GM18517 (cell line): ENCODE measurements at regions not wholly inside any gene's neighbourhood (a gene's known extent, or its start where the extent isn't known, plus 50 kb on each side); places are given as distances from the start of the nearest gene placed in this dataset.
"Not testable (repeated sequence)": the region's sequence is repeated elsewhere in the genome, so short reads cannot be mapped to it uniquely, and the experiment has no call there.

ENCODE experiments used
- ATAC-seq: cut with Tn5 transposase; IDR thresholded peaks from one replicate; pipeline ENCODE4 v1.9.1; 2021; ENCODE audit warnings: mild to moderate bottlenecking, moderate library complexity; ENCODE audit not compliant: unreplicated experiment

DNA sequence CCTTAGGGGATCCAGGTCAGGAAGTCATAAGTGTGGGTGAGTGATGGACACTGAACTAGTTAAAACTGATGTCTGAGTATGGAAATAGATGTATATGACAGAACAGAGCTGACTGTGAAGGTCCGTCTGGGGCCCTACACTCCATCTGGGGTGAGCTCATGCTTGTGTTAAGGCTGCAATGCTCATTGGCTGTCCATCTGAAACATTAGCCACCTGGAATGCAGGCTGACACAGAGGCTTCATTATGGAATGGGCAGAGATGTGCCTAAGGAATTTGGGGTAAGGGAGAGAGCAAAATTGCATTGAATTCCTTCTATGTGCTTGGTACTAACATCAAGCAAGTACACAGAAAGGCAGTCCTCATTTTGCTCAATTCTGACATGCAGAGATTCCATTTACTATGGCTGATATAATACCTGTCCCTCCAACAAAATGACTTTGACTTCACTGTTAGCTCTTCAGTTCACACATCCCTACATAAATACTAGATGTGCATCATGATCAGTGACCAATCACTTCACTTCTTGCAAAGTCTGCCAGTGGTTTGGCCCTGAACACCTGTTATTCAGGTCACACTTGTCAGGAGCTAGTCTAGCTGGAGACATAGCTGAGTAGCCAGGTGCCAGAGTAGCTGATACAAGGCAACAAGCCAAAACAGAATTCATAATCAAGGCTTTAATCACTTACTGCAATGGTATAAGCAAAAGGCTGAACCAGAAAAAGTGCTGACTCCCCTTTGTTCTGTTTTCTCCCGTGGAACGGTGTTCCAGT, 128.9 kb upstream of the VWC2 start:
- ATAC-seq: no peak

DNA sequence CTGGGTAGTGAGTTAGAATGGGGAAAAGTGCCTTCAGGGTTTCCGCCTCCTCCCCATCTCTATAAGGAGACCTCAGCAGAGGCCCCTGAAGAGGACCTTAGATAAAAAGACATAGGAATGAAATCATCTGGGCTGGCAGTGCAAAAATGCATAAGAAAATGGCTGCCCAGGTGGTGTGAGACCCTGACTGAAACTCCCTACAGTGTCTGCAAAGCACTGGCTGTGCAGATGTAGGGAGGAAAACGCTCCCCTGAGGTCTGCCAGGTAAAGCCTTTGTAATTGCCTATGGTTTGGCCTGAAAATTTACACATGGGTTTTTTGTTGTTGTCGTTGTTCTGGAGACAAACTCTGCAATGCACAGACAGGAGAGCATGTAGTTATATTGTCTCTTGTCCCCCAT, 128.1 kb upstream of the VWC2 start:
- no peak for ATAC-seq

DNA sequence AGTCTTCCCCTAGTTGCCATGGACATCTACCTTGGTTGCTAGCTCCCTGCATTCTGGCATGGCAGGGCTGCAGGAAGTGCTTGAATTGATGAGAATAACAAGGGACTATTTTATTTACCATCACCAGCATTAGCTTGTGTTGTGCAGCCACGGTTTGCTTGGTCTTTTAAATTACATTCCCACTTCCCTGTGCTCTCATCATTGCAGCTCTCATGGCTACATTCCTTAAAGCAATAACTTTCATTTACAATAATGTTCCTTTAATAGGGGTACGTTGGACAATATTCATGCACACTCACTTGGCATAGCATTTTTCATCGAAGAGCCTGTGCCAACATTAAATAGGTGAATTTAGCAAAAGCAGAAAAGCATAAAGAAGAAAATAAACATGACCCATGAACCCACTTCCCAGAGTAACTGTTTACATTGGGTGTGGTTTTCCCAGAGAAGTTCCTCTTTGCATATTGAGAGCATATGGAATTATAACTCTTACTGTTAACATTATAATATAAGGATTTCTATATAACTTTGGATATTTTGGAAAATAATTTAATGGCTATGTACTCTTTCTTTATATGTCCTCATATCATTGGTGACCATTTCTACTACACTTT, 113.2 kb upstream of the VWC2 start:
- no peak for ATAC-seq

DNA sequence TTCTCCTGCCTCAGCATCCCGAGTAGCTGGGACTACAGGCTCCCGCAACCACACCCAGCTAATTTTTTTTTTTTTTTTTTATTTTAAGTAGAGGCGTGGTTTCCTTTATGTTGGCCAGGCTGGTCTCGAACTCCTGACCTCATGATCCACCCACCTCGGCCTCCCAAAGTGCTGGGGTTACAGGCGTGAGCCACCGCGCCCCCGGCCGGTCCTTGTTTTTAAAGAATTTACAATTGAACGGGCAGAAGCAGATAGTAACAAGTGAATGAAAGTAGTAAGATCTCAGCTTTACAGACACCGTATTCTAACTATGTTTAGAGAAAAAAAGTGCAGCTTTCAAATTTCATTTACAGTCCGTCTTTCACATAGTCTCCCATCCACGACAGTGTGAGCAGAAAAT, 112.5 kb upstream of the VWC2 start:
- no peak for ATAC-seq

DNA sequence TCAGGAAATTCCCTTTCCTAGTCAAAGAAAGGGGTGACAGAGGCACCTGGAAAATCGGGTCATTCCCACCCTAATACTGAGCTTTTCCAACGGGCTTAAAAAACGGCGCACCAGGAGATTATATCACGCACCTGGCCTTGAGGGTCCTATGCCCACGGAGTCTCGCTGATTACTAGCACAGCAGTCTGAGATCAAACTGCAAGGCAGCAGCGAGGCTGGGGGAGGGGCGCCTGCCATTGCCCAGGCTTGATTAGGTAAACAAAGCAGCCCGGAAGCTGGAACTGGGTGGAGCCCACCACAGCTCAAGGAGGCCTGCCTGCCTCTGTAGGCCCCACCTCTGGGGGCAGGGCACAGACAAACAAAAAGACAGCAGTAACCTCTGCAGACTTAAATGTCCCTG, 107.5 kb upstream of the VWC2 start:
- ATAC-seq: not testable (repeated sequence)

DNA sequence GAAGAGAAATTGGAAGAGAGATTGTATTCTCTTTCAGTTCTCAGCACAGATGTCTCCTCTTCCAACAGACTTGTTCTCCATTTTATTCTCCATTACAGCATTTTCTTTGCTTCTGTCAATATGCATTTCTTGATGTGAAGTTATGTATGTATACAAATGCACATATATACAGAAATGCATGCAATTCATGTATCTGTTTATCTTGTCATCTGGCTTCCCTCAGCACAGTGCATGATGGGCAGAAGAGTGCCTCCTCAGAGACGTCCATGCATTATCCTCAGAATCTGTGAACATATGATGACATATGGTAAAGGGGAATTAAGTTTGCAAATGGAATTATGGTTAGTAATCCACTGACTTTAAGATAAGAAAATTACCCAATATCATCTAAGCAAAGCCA, 106.7 kb upstream of the VWC2 start:
- no peak for ATAC-seq

DNA sequence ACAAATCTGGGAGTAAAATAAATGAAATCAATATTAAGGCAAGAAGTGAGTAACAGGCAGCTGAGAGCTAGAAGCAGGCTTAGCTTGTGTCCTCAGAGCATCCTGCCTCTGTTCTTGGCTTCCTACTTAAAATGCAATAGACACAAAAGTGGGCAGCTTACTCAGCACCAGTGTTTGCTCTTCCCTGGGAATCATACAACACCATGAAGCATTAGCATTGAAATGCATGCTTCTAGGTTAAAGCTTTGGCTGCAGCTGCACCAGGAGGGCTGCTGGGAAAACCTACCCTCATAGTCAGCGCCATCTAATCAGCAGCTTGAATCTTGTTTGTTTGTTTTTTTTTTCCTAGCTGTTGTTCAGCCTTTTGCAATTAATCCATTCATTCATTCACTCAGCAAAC, 104.2 kb upstream of the VWC2 start:
- no peak for ATAC-seq

DNA sequence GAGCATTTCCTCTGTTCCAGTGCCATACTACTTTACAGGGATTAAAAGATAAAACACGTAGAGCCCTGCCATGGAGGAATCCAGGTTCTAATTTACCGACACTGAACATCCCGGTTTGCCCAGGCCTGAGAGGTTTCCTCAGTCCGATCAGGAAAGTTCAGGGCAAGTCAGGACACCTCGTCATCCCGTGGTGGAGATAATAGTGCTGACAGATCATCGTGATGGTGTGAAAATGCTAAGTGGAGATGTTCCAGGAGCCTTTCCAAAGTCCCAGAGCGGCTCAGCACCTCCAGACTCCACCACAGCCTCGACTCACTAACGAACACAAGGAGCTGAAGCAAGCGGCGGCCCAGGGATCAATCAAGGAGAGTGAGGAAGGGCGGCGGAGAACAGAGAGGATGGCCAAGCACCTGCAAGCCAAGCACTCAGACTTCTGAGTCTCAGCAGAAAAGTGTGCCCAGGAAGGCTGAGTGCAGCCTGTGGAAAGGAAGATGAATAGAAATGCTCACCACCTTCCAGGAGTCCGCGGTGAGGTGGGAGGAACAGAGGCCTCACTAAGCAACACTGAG, 103.7 kb upstream of the VWC2 start:
- ATAC-seq: no peak

DNA sequence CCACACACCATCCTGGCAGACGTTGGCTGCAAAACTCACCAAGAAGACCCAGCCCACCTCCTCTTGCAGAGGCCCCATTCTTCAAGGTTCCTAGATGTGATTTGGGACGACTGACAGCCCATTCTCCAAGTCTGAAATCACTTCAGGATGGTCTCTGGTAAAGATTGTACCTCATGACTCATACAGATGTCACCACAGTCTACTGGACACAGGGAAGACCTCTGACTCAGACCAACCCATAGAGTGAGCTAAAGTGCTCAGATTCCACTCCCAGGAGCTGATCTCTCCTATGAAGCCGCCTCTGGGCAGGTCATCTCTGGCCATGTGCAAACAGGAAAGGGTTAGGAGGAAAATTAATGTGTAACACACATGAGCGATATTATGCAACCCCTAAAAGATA, 102.4 kb upstream of the VWC2 start:
- ATAC-seq: no peak

DNA sequence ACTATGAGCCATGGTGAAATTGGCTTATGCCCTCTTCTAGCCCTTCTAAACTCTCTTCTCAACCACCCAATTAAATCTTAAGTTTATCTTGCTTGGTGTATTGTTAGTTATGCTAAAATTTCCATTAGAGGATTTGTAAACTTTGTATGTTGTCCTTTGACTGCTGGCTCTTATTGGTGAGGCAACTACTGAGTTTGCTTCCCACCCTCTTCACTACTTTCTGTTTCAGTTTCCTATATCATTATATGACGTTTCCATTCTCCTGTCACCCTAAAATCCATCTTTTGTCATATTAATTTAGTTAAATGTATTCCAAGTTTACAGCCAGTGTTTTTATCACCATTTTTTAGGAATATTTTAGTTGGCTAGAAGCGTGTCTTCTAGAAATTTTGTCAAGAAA, 80.9 kb upstream of the VWC2 start:
- no peak for ATAC-seq

DNA sequence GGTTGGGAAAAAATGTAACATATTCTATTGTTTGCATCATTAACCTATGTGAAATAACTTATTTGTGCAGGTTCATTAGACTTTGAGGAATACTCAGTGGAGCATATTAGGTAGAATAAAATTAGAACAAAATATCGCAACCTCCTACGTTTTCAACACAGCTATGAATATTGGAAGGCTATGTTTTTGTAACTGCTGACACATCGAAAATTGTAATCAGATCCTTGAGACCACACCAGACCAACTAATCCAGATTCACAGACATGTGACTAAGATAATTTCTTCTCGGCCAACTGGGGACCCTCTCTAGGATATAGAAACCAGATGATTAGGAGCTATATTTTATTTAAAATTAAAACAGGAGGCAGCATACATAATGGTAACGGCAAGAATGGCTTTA, 77.5 kb upstream of the VWC2 start:
- ATAC-seq: no peak

DNA sequence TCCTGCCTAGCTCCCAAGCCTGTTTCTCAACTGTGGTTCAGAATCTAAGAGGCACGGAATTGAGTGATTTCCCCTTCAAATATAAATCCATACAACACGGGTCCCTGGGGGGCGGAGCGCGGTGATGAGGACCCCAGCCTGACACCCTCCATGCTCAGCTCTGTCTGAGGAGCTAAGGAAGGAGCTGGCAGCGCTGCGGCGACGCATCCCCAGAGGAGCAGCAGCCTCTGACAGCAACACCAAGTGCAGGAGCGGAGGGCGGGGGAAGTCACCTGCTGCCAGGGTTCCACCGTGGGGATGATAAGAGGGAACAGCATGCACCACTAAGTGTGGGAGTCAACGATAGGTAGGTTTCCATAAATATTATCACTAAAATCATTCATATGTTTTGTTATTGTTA, 72.6 kb upstream of the VWC2 start:
- ATAC-seq: no peak

DNA sequence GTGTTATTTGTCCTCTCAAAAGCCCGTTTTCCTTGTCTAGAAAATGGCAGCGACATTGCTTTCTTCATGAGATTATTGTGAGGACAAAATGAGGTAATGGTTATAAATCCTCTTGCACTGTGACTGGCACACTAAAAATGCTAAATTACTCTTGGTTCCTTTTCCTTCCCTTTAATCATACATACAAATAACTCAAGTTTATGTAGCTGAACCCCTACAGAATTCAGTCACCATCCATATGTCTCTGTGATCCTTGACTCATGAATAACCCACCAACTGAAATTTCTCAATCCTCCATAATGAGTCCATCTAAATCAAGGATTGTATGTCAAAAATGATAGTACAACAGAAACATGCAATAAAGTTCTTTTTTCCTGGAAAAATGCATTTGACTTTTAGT, 71.3 kb upstream of the VWC2 start:
- ATAC-seq: no peak

DNA sequence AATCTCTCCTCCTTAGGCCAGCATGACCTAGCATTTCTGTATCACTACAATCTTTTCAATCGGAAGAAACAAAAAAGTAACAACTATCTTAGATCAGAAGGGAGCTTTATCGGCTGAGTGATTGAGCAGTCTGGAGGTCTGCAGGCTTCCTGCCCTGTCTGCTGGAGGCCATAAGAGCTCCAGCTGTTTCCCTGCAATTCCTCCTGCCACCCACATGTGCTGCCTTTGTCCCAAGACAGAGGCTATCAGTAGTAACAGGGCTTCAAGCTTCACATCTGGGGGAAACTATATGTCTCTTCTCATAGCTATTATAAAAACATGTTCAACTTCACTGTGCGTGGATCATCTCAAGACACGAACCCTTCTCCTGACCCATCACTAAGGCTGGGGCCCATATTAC, 70.1 kb upstream of the VWC2 start:
- ATAC-seq: no peak

DNA sequence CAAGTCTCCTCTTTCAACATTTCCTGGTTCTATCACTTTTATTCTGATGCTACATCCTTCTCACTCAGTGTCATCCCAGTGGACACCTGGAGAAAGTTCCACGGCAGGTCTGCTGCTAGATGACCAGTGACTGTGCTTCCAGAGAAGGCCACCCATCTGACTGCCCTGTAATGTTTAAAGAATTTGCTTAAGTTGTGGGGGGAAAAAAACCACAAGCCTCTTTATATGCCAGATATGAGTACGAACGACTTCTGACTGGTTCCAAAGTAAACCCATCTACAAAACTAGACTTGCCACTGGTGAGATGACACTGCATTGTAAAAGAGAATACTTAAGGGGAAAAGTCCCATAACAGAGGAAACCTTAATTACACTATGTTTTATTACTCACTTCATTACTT, 69.6 kb upstream of the VWC2 start:
- ATAC-seq: no peak

DNA sequence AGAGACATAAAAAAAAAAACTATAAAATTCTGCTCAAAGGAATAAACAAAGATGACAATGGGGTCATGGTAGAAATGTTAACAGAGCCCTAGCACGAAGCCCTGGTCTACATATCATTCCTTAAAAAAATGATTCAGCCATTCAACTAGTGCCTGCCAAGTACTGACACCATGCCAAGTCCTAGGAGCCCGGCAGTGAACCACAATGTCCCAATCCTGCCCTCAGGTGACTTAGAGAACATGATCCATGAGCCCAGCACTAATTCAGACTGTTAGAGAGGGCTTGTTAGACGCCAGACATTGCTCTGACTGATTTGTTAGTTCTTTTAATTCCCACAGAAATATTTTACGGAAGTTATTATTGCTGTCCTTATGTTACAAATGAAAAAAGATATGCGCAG, 67.3 kb upstream of the VWC2 start:
- no peak for ATAC-seq

DNA sequence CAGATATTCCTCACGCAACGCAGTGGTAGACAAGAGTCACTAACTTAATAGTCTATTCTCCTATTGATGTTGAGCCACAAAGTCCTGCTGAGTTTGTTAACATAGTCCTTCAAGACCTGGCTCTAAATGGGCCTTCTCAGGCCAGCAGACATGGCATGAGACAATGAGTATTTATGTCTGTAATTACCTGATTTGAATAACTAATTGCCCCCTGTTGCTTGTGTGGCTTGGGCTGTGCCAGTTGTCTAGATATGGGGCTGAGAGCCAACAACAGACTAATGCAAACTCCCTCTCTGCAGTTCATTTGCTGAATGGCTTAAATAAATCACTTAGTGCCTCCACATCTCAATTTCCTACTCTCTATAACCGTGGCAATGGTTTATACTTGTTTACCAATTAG, 65.5 kb upstream of the VWC2 start:
- ATAC-seq: no peak

DNA sequence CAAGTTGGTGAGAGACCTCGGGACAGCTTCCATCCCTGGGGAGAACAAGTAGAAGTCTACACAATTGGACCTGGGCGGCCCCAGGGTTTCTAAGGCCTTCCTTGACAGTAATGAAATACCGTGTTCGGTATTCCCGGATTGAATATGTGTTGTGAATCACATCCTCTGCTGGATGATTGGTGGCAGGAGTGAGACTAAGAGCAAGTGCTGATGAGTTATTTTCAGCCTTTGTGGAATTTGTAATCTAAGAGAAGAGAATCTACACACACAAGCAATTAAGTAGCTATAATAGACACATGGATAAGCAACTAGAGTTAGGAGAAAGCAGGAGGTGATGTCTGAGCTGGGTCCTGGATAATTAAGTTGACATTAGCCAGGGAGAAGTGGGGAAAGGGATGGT, 64.8 kb upstream of the VWC2 start:
- no peak for ATAC-seq

DNA sequence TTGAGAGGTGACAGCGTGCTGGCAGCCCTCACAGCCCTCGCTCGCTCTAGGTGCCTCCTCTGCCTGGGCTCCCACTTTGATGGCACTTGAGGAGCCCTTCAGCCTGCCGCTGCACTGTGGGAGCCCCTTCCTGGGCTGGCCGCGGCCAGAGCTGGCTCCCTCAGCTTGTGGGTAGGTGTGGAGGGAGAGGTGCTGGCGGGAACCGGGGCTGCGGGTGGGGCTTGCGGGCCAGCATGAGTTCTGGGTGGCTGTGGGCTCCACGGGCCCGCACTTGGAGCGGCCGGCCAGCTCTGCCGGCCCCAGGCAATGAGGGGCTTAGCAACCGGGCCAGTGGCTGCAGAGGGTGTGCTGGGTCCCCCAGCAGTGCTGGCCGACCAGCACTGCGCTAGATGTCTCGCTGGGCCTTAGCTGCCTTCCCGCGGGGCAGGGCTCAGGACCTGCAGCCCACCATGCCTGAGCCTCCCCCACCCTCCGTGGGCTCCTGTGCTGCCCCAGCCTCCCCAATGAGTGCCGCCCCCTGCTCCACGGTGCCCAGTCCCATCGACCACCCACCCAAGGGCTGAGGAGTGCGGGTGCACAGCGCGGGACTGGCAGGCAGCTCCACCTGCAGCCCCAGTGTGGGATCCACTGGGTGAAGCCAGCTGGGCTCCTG, 62.2 kb upstream of the VWC2 start:
- ATAC-seq: not testable (repeated sequence)

DNA sequence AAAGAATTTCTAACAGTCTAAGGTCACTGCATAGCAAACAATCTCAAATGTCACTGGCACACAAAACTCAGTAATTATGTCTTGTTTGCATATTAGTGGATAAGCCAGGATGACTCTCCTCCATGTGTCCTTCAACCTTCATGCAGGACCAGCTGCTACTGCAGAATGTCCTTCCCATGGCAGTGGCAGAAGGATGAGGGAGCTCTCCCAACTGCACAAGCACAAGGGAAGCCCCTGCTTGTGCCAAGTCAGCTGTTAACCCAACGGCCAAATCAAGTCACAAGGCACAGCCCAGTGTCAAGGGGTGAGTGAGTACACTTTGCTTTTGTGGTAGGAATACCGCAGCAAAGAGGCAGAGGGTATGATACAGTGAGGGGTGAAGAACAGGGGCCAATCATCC, 59.3 kb upstream of the VWC2 start:
- ATAC-seq: no peak

DNA sequence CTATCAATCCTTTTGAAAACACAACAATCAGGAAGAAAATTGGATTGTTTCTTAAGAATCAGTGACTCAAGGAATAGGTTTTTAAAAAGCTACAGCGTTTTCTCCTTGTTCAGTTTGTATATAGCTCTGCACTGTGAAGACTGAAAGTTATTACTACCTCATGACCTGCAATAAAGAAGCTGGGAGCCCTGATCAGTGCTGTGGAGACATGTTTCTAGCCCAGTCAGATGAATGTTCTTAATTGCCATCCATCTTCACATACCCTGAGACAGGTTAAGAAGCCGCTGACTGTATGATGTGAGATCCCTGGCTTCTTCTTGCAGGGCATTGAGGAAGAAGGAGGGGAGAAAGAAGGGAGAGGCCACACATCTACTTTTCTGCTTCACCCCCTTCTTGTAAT, 58.0 kb upstream of the VWC2 start:
- no peak for ATAC-seq

DNA sequence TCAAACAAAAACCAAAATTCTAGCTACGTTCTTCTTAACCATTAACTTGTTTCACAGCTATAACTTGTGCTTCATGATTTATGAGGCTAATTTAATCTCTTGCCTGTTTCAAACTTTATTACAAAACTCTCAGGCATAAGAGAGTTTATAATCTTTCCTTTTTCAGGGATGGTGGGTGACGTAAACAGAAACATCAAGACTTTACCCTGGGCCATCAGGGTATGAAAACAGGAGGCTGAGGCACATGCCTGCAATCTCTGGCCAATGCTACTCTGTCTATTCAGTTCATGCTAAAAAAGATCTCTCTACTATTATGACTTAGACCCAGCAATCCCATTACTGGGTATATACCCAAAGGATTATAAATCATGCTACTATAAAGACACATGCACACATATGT, 55.9 kb upstream of the VWC2 start:
- ATAC-seq: no peak
